Thymus (tissue), 11 donors: ENCODE measurements at regions not wholly inside any gene's neighbourhood (a gene's known extent, or its start where the extent isn't known, plus 50 kb on each side); places are given as distances from the start of the nearest gene placed in this dataset.

Experiments used
- DNase-seq, 9 donors: peaks; one replicate each; pipeline ENCODE4 v3.0.0-alpha.2; 2013; ENCODE audit warnings: low spot score in 9 of 9, low read depth in 6 of 9, missing footprints in 1 of 9
- H3K27ac ChIP-seq, 2 donors: one replicate each; pipeline ENCODE4 v1.5.1; 2013; ENCODE audit warnings: control low read depth in 1 of 2, low read depth in 1 of 2, low read length in 1 of 2, mild to moderate bottlenecking in 1 of 2, moderate library complexity in 1 of 2
- H3K27me3 ChIP-seq, 2 donors: one replicate each; pipeline ENCODE4 v1.5.1; 2013; ENCODE audit warnings: low read length in 1 of 2; ENCODE audit not compliant: control insufficient read depth in 2 of 2, insufficient read depth in 1 of 2
- H3K36me3 ChIP-seq, 2 donors: one replicate each; pipeline ENCODE4 v1.5.1; 2013; ENCODE audit warnings: low read length in 1 of 2, mild to moderate bottlenecking in 1 of 2, moderate library complexity in 1 of 2; ENCODE audit not compliant: control insufficient read depth in 2 of 2, insufficient read depth in 2 of 2
- H3K4me1 ChIP-seq, 2 donors: one replicate each; pipeline ENCODE4 v1.5.1; 2013; ENCODE audit warnings: low read length in 2 of 2; ENCODE audit not compliant: control insufficient read depth in 2 of 2, insufficient read depth in 2 of 2
- H3K4me3 ChIP-seq, 2 donors: one replicate each; pipeline ENCODE4 v1.5.1; 2013; ENCODE audit warnings: low read length in 2 of 2, control low read depth in 1 of 2, mild to moderate bottlenecking in 1 of 2
- H3K9me3 ChIP-seq, 2 donors: one replicate each; pipeline ENCODE4 v1.5.1; 2013; ENCODE audit warnings: low read length in 1 of 2, mild to moderate bottlenecking in 1 of 2; ENCODE audit not compliant: control insufficient read depth in 2 of 2, insufficient read depth in 1 of 2
- WGBS: extraction: QIAGEN DNeasy Blood & Tissue Kit; methylation state at CpG from one replicate; pipeline ENCODE4 v1.1.7; 2013; 5-methylcytosine and 5-hydroxymethylcytosine counted together
- donor health status: healthy.

DNA sequence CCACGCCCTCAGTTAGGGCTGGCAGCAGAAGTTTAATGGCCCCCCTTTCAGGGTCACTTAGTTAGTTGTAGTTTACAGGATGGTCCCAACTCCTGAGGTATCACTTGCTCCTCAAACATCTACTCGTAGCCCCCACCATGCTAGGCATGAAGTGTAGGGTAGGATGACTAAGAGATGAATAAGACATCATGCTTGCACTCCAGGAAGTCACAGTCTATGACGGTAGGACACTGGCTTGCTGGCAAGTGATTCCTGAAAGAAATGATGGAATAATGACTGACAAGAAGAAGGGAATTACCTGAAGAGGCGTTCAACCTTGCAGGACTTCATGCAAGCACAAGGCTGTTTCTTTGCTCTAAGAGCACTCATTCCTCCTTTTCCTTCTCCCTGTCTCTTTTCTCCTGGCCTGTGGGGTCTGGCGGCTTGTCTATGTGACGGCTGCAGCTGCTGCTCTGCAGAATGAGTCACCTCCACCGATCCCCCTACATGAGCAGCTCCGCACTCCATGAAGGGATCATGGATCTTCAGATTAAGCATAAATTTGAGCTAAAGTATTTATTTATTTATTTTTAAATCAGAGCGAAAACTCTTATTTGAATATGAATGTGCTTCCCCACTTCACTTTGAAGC is 82.9 kb upstream of the BOC start:
- Histone ChIP-seq H3K4me1 (peaks cover 0 to 6% of the 10 kb centered on the region in 2 donors), H3K9me3 (no peaks in the 10 kb centered on the region), H3K27me3 (no peaks in the 10 kb centered on the region), H3K4me3 (no peak overlapping the region), H3K27ac (no peak overlapping the region), H3K36me3 (no peaks in the 10 kb centered on the region)
- no peak for DNase-seq
- WGBS = 85% methylated on average over 9 of the region's 9 CpGs

DNA sequence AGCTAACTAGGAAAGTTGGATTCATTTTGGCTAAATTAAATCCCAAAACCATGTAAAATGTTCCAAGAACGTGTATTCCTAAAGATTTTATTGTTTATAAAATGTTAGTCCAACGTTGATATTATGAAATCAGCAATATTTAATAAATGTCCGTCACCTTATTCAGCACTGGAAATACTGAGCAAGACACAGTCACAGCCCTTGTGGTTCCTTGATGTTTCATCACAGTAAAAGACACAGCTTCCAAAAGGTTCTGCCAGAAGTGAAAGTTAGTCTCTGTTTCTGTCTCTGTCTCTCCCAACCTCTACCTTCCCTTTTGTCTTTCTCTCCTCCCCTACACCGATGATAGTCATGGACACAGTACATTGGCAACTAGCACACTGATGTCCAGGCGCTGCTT is 82.2 kb upstream of the BOC start:
- Histone ChIP-seq H3K27ac (no peak overlapping the region), H3K4me3 (no peak overlapping the region), H3K27me3 (no peaks in the 10 kb centered on the region), H3K4me1 (peaks cover 0 to 4% of the 10 kb centered on the region in 2 donors), H3K36me3 (no peaks in the 10 kb centered on the region), H3K9me3 (no peaks in the 10 kb centered on the region)
- no peak for DNase-seq
- WGBS = 95% methylated on average over 5 of the region's 5 CpGs

DNA sequence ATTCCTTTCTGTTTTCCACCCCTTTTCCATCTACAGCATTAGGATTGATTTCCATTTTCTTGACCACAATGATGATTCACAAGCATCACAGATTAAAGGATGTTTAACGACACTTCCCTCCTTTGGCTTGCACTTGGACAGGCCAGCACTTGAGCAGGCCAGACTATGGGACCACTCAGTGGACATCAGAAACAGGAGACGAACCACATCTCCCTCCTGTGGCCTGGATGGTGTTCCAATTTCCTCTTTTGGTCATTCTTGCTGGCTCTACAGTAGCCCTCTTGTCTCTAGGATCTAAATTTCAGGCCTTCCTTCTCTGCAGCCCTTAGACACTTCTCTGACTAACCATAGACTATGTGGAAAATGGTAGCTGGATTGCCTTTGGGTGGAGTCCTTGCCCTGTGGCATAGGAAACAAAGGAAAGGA is 78.8 kb upstream of the BOC start:
- Histone ChIP-seq H3K36me3 (no peaks in the 10 kb centered on the region), H3K4me3 (no peak overlapping the region), H3K9me3 (no peaks in the 10 kb centered on the region), H3K4me1 (no peaks in the 10 kb centered on the region), H3K27ac (no peak overlapping the region), H3K27me3 (no peaks in the 10 kb centered on the region)
- DNase-seq = no peak
- 93% methylated on average over 2 of the region's 2 CpGs for WGBS

DNA sequence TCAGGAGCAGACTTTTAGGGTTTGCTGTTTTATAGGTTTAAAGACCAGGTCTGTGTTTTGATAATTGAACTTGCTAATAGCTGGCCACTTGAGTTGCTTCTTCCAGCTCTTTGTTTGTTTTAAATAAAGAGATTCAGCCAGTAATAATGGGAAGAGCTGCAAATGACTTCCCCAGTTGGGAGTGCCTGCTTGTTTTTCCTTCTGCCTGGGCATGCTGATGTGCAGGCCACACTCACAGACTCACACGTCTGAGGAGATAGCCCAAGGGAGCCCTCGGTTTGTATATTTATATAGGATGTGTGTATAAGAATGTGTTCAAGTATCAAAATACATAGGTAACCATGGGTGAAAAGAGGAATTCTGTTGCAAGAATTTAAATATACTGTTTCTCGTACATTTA is 78.2 kb upstream of the BOC start:
- Histone ChIP-seq H3K27ac (no peak overlapping the region), H3K9me3 (no peaks in the 10 kb centered on the region), H3K4me1 (no peaks in the 10 kb centered on the region), H3K27me3 (no peaks in the 10 kb centered on the region), H3K36me3 (no peaks in the 10 kb centered on the region), H3K4me3 (no peak overlapping the region)
- DNase-seq = no peak
- 96% methylated on average over 3 of the region's 3 CpGs for WGBS

DNA sequence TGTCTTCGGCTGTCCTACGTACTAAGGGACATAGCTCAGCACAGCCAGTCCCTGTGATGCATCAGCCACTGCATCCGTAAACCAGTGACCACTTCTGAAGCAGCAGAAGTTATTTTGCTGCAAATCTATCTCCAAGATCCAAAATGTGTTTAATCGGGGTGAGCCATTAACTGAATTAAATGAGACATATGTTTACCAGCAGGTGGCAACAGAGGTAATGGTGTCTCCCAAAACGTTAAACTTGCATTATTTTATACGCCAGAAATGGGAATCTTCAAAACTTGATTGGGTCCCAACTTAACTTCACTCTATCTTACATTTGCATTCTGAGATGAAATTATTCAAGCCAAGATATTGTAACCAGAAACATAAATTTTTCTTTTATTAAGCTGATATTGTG is 75.3 kb upstream of the BOC start:
- peak in 1 of 9 donors; percentile 13 for DNase-seq
- H3K27me3 ChIP-seq = no peaks in the 10 kb centered on the region
- H3K4me1 ChIP-seq = no peaks in the 10 kb centered on the region
- no peak overlapping the region for H3K4me3 ChIP-seq
- no peak overlapping the region for H3K27ac ChIP-seq
- H3K36me3 ChIP-seq = no peaks in the 10 kb centered on the region
- WGBS = 62% methylated on average over 6 of the region's 6 CpGs
- H3K9me3 ChIP-seq = no peaks in the 10 kb centered on the region

DNA sequence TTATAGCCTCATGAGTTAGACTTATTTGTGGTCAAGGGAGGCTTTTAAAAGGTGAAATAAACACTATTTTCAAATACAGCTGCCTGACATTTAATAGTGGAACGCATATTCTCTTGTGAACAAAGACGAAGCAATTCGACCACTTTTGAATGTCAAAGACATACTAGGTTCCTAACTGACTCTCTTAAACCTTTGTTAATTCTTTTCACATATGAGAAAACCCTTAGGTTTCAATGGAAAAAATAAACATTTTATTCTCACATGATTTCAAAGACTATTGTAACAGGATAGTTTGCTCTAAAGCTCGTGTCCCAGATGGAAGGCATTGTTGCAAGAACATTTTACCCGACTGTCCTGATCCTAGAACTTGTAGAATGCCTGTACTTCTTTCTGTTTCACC is 74.8 kb upstream of the BOC start:
- Histone ChIP-seq H3K9me3 (no peaks in the 10 kb centered on the region), H3K4me3 (no peak overlapping the region), H3K36me3 (no peaks in the 10 kb centered on the region), H3K4me1 (no peaks in the 10 kb centered on the region), H3K27me3 (no peaks in the 10 kb centered on the region), H3K27ac (no peak overlapping the region)
- no peak for DNase-seq
- 97% methylated on average over 5 of the region's 5 CpGs for WGBS

DNA sequence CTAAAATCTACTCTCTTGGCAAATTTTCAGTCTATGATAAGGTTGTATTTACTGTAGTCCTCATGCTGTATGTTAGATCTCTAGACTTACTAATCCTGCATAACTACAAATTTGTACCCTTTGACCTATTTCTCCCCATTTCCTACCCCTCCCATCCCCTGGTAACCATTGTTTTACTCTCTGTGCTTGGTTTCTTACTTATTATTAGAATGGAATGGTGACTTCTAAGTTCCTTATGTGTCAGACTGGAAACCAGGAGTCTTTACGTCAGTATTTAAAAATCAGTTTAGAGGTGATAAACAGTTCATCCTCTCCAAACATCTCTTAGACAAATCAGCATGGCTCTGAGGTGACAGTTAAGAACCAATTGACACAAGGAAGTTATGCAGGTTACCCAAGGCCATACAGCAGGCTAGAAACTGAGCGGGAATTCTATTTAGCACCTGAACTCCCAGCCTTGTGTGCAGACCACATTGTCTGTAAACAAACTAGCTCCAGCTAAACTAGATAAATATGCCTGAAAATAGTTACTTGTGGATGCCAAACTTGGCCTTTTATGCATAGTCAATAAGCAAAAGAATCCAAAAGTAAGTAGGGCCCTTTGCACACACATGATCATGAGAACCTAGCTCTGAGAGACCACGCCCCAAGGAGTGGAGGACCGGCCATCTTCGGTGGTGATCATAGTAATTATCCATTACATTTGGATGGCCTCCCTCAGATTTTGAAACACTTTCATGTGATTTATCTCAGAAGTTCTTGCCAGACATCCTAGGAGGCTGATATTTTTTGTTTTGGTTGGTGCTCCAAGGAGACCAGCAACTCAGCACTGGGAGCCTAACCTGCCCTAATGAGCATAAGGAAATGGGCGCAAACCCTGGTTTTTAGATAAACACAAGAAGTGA is 72.3 kb upstream of the BOC start:
- Histone ChIP-seq H3K27me3 (no peaks in the 10 kb centered on the region), H3K27ac (no peak overlapping the region), H3K36me3 (no peaks in the 10 kb centered on the region), H3K4me3 (no peak overlapping the region), H3K4me1 (no peaks in the 10 kb centered on the region), H3K9me3 (no peaks in the 10 kb centered on the region)
- no peak for DNase-seq
- 88% methylated on average over 6 of the region's 6 CpGs for WGBS

DNA sequence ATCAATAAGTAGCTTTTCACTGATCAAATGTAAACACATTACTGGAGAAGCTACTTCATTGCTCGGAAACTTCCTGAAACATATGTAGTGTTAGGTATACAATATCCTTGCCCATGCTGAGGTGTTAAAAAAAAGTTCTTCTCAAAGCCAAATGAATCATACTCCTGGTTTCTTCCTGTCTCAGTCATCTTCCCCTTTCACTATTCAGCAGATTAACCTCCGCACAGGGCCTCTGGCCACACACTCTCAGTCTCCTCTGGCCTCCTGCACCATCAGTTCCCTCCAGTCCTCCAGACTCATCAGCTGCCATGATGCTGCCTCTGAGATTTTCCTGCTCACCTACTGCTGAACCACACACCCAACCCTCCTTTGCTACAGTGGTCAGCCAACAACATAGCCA is 70.5 kb upstream of the BOC start:
- no peak for DNase-seq
- WGBS = 88% methylated on average over 2 of the region's 2 CpGs
- no peaks in the 10 kb centered on the region for H3K4me1 ChIP-seq
- H3K9me3 ChIP-seq = no peaks in the 10 kb centered on the region
- H3K36me3 ChIP-seq = no peaks in the 10 kb centered on the region
- no peak overlapping the region for H3K27ac ChIP-seq
- H3K27me3 ChIP-seq = no peaks in the 10 kb centered on the region
- H3K4me3 ChIP-seq = no peak overlapping the region

DNA sequence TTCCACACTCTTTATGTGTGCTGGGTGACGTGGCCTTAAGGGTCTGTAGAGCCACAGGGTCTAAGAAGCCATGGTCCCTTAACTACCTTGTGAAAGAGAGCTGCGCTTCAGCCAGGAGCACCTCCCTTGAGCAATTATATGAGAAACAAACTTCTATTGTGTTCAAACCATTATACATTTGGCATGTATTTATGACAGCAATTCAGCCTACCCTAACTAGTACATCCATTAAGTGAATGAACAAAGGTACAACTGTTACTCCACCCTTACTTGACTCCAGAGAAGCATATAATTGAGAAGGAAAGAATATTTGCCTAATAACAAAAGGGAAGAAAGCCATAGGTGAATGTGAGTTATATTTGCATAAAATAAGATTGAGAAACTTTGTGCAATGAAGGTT is 69.8 kb upstream of the BOC start:
- 98% methylated on average over 2 of the region's 2 CpGs for WGBS
- Histone ChIP-seq H3K4me3 (no peak overlapping the region), H3K9me3 (no peaks in the 10 kb centered on the region), H3K27me3 (no peaks in the 10 kb centered on the region), H3K4me1 (no peaks in the 10 kb centered on the region), H3K27ac (no peak overlapping the region), H3K36me3 (no peaks in the 10 kb centered on the region)
- no peak for DNase-seq
